PC-3 (cell line): ENCODE measurements at regions not wholly inside any gene's neighbourhood (a gene's known extent, or its start where the extent isn't known, plus 50 kb on each side); places are given as distances from the start of the nearest gene placed in this dataset.

Experiments used
- ATAC-seq: fragments of 200-7000 bp; cut with Tn5 transposase; 2 replicates; pipeline ENCODE4 v1.9.1; 2020; ENCODE audit warnings: mild to moderate bottlenecking, moderate library complexity
- BruUV-seq: library from RNA; stranded (reverse); fragments of 400-500 nt; replicated peaks from 2 replicates; lab custom pipeline; 2021; lab: Mats Ljungman, UMichigan
- CTCF ChIA-PET: fragments of 300-600 bp; sonication (Branson Sonifier 250); formaldehyde crosslinking; loops from one replicate; lab custom pipeline; 2022; ENCODE audit warnings: antibody characterized with exemption; lab: Charles Lee
- POLR2A ChIA-PET: fragments of 300-600 bp; sonication (Branson Sonifier 250); formaldehyde crosslinking; loops from one replicate; lab custom pipeline; 2022; ENCODE audit warnings: antibody characterized with exemption; ENCODE audit not compliant: unreplicated experiment; lab: Charles Lee
- DNase-seq: peaks from one replicate; pipeline ENCODE4 v3.0.0-alpha.2; 2015
- H2AFZ ChIP-seq: fragments of 300-600 bp; sonication (generic); 2 replicates; pipeline ENCODE4 v1.6.0; 2016; ENCODE audit warnings: antibody characterized with exemption, low read length
- H3F3A ChIP-seq: fragments of 300-600 bp; sonication (generic); one replicate; pipeline ENCODE4 v1.6.0; 2017; ENCODE audit warnings: antibody characterized with exemption, low read length, control low read depth, mild to moderate bottlenecking; ENCODE audit not compliant: unreplicated experiment
- H3K27ac ChIP-seq: fragments of 300-600 bp; sonication (generic); 2 replicates; pipeline ENCODE4 v1.5.1; 2016; ENCODE audit warnings: mild to moderate bottlenecking, low read length
- H3K27me3 ChIP-seq: fragments of 300-600 bp; sonication (generic); 2 replicates; pipeline ENCODE4 v1.6.1; 2016; ENCODE audit warnings: low read length, mixed read lengths
- H3K36me3 ChIP-seq: fragments of 300-600 bp; sonication (generic); 2 replicates; pipeline ENCODE4 v1.6.1; 2016; ENCODE audit warnings: low read depth, mixed run types, low read length, mixed read lengths
- H3K4me1 ChIP-seq: fragments of 300-600 bp; sonication (generic); 2 replicates; pipeline ENCODE4 v1.5.1; 2016; ENCODE audit warnings: low read length; ENCODE audit not compliant: insufficient read depth
- H3K4me2 ChIP-seq: fragments of 300-600 bp; sonication (generic); 2 replicates; pipeline ENCODE4 v1.6.0; 2016; ENCODE audit warnings: low read length
- H3K4me3 ChIP-seq: fragments of 300-600 bp; sonication (generic); 2 replicates; pipeline ENCODE4 v1.5.1; 2016; ENCODE audit warnings: mild to moderate bottlenecking, low read length, mixed read lengths
- H3K79me2 ChIP-seq: fragments of 300-600 bp; sonication (generic); 2 replicates; pipeline ENCODE4 v1.6.1; 2017; ENCODE audit warnings: low read length, mixed read lengths
- H3K9ac ChIP-seq: fragments of 300-600 bp; sonication (generic); 2 replicates; pipeline ENCODE4 v1.6.0; 2016; ENCODE audit warnings: mild to moderate bottlenecking, low read length
- H3K9me2 ChIP-seq: fragments of 300-600 bp; sonication (generic); replicated peaks from 2 replicates; pipeline ENCODE4 v1.6.1; 2016; ENCODE audit warnings: mixed run types, low read length, mixed read lengths
- H3K9me3 ChIP-seq: fragments of 300-600 bp; sonication (generic); 2 replicates; pipeline ENCODE4 v1.6.1; 2016; ENCODE audit warnings: low read length, mixed read lengths
- H4K20me1 ChIP-seq: fragments of 300-600 bp; sonication (generic); 2 replicates; pipeline ENCODE4 v1.6.1; 2016; ENCODE audit warnings: low read length, mixed read lengths
- EZH2 ChIP-seq: fragments of 300-600 bp; sonication (generic); IDR thresholded peaks from one replicate; pipeline ENCODE4 v1.6.1; 2017; ENCODE audit warnings: antibody characterized with exemption, mild to moderate bottlenecking, low read length; ENCODE audit not compliant: unreplicated experiment
- EZH2phosphoT487 ChIP-seq: fragments of 300-600 bp; sonication (generic); IDR thresholded peaks from 2 replicates; pipeline ENCODE4 v1.6.1; 2018; ENCODE audit warnings: mild to moderate bottlenecking, antibody characterized with exemption, low read length, borderline replicate concordance
- intact Hi-C: fragments of 100-400 bp; cut with micrococcal nuclease; formaldehyde crosslinking; loops from 2 replicates; pipeline ENCODE4 v1.9.0; 2023
- TF ChIP-seq, protein P1 (sequence below): fragments of 300-600 bp; sonication (generic); conservative IDR thresholded peaks from 2 replicates; pipeline ENCODE4 v1.5.1; 2017; ENCODE audit warnings: antibody characterized with exemption, low read depth, mild to moderate bottlenecking, low read length

DNA sequence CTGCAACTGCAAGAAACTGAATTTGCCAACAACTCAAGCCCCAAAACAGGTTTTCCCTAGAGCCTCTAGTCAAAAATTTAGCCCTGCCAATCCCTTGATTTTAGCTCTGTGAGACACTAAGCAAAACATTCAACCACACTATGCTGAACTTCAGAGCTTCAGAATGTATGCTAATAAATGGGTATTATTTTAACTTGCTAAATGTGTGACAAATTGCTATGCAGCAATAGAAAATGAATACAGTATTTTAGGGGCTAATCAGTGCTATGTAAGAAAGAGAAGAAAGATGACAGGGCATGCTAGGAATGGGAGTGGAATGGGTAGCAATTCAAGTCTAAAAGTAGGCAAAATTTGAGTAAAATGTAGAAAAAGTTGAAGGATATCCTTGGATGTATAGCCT lies 223.9 kb upstream of the NOL4 start:
- ChIA-PET CTCF (no interaction called here), POLR2A (no interaction called here)
- Histone ChIP-seq H3K9me2 (no peaks in the 10 kb centered on the region), H4K20me1 (no peaks in the 10 kb centered on the region), H3K4me2 (no peak overlapping the region), H3F3A (no peaks in the 10 kb centered on the region), H3K27me3 (no peaks in the 10 kb centered on the region), H3K27ac (no peak overlapping the region), H3K36me3 (no peaks in the 10 kb centered on the region), H2AFZ (no peak overlapping the region), H3K9me3 (no peaks in the 10 kb centered on the region), H3K9ac (no peak overlapping the region), H3K4me1 (peaks cover 8% of the 10 kb centered on the region; the same call in 1 of the 2 replicates), H3K4me3 (no peak overlapping the region), H3K79me2 (no peaks in the 10 kb centered on the region)
- BruUV-seq = no TSS peak
- DNase-seq = no peak
- no peak for ATAC-seq
- intact Hi-C loops = no loop called here
- TF ChIP-seq EZH2 = no peak
- TF ChIP-seq, protein P1, sequence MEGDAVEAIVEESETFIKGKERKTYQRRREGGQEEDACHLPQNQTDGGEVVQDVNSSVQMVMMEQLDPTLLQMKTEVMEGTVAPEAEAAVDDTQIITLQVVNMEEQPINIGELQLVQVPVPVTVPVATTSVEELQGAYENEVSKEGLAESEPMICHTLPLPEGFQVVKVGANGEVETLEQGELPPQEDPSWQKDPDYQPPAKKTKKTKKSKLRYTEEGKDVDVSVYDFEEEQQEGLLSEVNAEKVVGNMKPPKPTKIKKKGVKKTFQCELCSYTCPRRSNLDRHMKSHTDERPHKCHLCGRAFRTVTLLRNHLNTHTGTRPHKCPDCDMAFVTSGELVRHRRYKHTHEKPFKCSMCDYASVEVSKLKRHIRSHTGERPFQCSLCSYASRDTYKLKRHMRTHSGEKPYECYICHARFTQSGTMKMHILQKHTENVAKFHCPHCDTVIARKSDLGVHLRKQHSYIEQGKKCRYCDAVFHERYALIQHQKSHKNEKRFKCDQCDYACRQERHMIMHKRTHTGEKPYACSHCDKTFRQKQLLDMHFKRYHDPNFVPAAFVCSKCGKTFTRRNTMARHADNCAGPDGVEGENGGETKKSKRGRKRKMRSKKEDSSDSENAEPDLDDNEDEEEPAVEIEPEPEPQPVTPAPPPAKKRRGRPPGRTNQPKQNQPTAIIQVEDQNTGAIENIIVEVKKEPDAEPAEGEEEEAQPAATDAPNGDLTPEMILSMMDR = no peak
- TF ChIP-seq EZH2phosphoT487 = no peak

DNA sequence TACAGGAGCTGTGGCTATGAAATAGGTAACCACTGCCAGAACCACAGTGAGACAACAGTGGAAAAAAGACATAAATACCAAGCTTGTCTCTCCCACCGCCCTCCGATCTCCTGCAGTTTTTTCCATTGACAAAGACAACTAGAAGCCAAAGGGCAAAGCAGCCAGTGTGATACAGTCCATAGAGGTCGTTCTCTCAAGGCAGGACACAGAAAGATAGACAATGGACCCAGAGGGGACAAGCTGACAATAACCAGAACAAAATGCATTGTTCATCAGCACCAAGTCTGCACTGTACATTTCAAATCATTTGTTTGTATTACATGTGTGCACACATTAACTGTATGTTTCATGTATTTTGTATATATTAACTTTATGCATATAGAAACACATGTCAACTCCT lies 233.0 kb upstream of the NOL4 start:
- no peak overlapping the region for H3K27ac ChIP-seq
- intact Hi-C loops = no loop called here

DNA sequence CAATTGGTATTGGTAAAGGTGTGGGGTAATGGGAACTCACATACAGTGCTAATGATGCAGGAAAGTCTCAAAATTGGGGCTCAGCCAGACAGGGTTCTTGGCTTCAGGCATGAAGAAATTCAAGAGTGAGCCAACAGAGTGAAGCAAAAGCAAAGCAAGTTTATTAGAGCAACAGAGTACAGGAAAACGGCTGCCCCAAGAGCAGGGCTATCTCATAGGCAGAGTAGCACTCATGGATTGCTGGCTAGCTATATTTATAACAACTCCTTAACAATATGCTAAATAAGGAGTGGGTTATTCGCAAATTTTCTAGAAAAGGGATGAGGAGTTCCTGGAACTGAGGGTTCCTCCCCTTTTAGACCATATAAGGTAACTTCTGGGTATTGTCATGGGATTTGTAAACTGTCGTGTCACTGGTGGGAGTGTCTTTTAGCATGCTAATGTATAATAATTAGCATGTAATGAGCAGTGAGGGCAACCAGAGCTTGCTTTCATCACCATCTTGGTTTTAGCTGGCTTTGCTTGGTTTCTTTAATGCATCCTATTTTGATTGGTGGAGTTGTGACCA lies 233.8 kb upstream of the NOL4 start:
- no peak for ATAC-seq
- no peaks in the 10 kb centered on the region for H3K9me2 ChIP-seq
- H3K9me3 ChIP-seq = no peaks in the 10 kb centered on the region
- no peaks in the 10 kb centered on the region for H3K36me3 ChIP-seq
- no peak overlapping the region for H3K9ac ChIP-seq
- H4K20me1 ChIP-seq = no peaks in the 10 kb centered on the region
- ChIA-PET POLR2A (no interaction called here), CTCF (no interaction called here)
- no peak for DNase-seq
- H3K27ac ChIP-seq = no peak overlapping the region
- no peaks in the 10 kb centered on the region for H3F3A ChIP-seq
- no peak overlapping the region for H3K4me3 ChIP-seq
- no TSS peak for BruUV-seq
- no peak overlapping the region for H3K4me2 ChIP-seq
- intact Hi-C loops = no loop called here
- no peak overlapping the region for H2AFZ ChIP-seq
- H3K27me3 ChIP-seq = no peaks in the 10 kb centered on the region
- TF ChIP-seq EZH2phosphoT487 (no peak), EZH2 (no peak)
- TF ChIP-seq, protein P1 = no peak
- no peaks in the 10 kb centered on the region for H3K4me1 ChIP-seq
- H3K79me2 ChIP-seq = no peaks in the 10 kb centered on the region

More for the DNA sequence above, 233.0 kb upstream of the NOL4 start:
- H4K20me1 ChIP-seq = no peaks in the 10 kb centered on the region
- H3K4me2 ChIP-seq = no peak overlapping the region
- no peak overlapping the region for H3K9ac ChIP-seq
- no peak overlapping the region for H3K4me3 ChIP-seq
- BruUV-seq = no TSS peak
- H3K79me2 ChIP-seq = no peaks in the 10 kb centered on the region
- no peaks in the 10 kb centered on the region for H3K9me2 ChIP-seq
- H3F3A ChIP-seq = no peaks in the 10 kb centered on the region
- H2AFZ ChIP-seq = no peak overlapping the region
- H3K4me1 ChIP-seq = no peaks in the 10 kb centered on the region
- no peaks in the 10 kb centered on the region for H3K36me3 ChIP-seq
- ChIA-PET POLR2A (no interaction called here), CTCF (no interaction called here)
- no peak for DNase-seq
- H3K27me3 ChIP-seq = no peaks in the 10 kb centered on the region
- ATAC-seq = no peak
- TF ChIP-seq, protein P1 = no peak
- TF ChIP-seq EZH2 (no peak), EZH2phosphoT487 (no peak)
- no peaks in the 10 kb centered on the region for H3K9me3 ChIP-seq
